SK-N-MC (cell line): ENCODE measurements at regions not wholly inside any gene's neighbourhood (a gene's known extent, or its start where the extent isn't known, plus 50 kb on each side); places are given as distances from the start of the nearest gene placed in this dataset.

Source experiments
- EZH2 ChIP-seq: fragments of 200-600 bp; sonication (generic); IDR thresholded peaks from one replicate; pipeline ENCODE4 v1.6.1; 2017; ENCODE audit warnings: antibody characterized with exemption
- FOXP2 ChIP-seq: optimal IDR thresholded peaks from 2 replicates; pipeline ENCODE3; 2011; ENCODE audit warnings: mild to moderate bottlenecking, moderate library complexity; ENCODE audit not compliant: insufficient read depth; ENCODE audit errors: extremely low read length, control extremely low read depth
- POLR2AphosphoS5 ChIP-seq: IDR thresholded peaks from 2 replicates; pipeline ENCODE4 v1.6.1; 2012; ENCODE audit warnings: mild to moderate bottlenecking, low read depth, low read length, borderline replicate concordance

- TF ChIP-seq POLR2AphosphoS5 (no peak), EZH2 (no peak), FOXP2 (no peak)
Observed at GRCh38 chr2:133975135-133975534, 278.7 kb upstream of the MGAT5 start.
